ENCODE measurements at regions not wholly inside any gene's neighbourhood (a gene's known extent, or its start where the extent isn't known, plus 50 kb on each side); places are given as distances from the start of the nearest gene placed in this dataset.

- H4K20me1 ChIP-seq (ENCODE audit: insufficient read depth, low read length) = no peaks in the 10 kb centered on the region
- DNase-seq = no peak
- H3K9me3 ChIP-seq (replicated peaks in 1 of 2; ENCODE audit: control insufficient read depth in 1 of 2, insufficient read depth in 1 of 2, low read length in 2 of 2) = peaks cover 0 to 3% of the 10 kb centered on the region in 2 donors
- no peaks in the 10 kb centered on the region for H3K36me3 ChIP-seq (replicated peaks in 1 of 2; ENCODE audit: control insufficient read depth in 1 of 2, insufficient read depth in 2 of 2, low read length in 2 of 2)
- TF ChIP-seq CTCF (IDR thresholded peaks at IDR 0.05) = no peak
- H3K9ac ChIP-seq (ENCODE audit: insufficient read depth, low read length, poor library complexity, severe bottlenecking) = no peak overlapping the region
- Mint-ChIP-seq H3K9me3 (peaks cover 0 to 2% (median 0%) of the 10 kb centered on the region in 7 donors), H3K36me3 (no peaks in the 10 kb centered on the region), H3K4me1 (no peaks in the 10 kb centered on the region), H3K27ac (no peak overlapping the region), H3K4me3 (no peak overlapping the region), H3K27me3 (ENCODE audit: low read depth in 3 of 3) (no peaks in the 10 kb centered on the region)
- no peaks in the 10 kb centered on the region for H3K79me2 ChIP-seq (ENCODE audit: insufficient read depth, low read length)
- no peak overlapping the region for H3K27ac ChIP-seq (ENCODE audit: low read depth in 1 of 2, low read length in 2 of 2)
- WGBS (ENCODE audit: insufficient coverage) = 96% methylated on average over 9 of the region's 9 CpGs
- no peak overlapping the region for H3K4me3 ChIP-seq (replicated peaks in 1 of 3; ENCODE audit: low read depth in 2 of 3, low read length in 3 of 3)
- no peak overlapping the region for H2AFZ ChIP-seq (ENCODE audit: insufficient read depth, low read depth, low read length, poor library complexity, severe bottlenecking)
- no peaks in the 10 kb centered on the region for H3K4me1 ChIP-seq (ENCODE audit: control insufficient read depth in 1 of 2, insufficient read depth in 2 of 2, low read length in 2 of 2)
- H3K27me3 ChIP-seq (ENCODE audit: control insufficient read depth in 2 of 2, insufficient read depth in 2 of 2, low read length in 2 of 2) = no peaks in the 10 kb centered on the region
- no peak overlapping the region for H3K4me2 ChIP-seq (replicated peaks; ENCODE audit: extremely low read depth, low read length, poor library complexity, severe bottlenecking)
- intact Hi-C loops (cut with micrococcal nuclease) = no loop called here
Measured at GRCh38 chr6:92361990-92362389, 1057.4 kb downstream of the EPHA7 start.

GRCh38 chr6:92354270-92354829 lies 1065.0 kb downstream of the EPHA7 start:
- H3K27me3 ChIP-seq (ENCODE audit: control insufficient read depth in 2 of 2, insufficient read depth in 2 of 2, low read length in 2 of 2) = no peaks in the 10 kb centered on the region
- intact Hi-C loops (cut with micrococcal nuclease) = no loop called here
- DNase-seq = no peak
- Mint-ChIP-seq H3K36me3 (no peaks in the 10 kb centered on the region), H3K9me3 (peaks cover 0 to 3% (median 0%) of the 10 kb centered on the region in 7 donors), H3K27ac (no peak overlapping the region), H3K4me3 (no peak overlapping the region), H3K4me1 (no peaks in the 10 kb centered on the region), H3K27me3 (ENCODE audit: low read depth in 3 of 3) (peaks cover 0 to 3% (median 0%) of the 10 kb centered on the region in 3 donors)
- H3K79me2 ChIP-seq (ENCODE audit: insufficient read depth, low read length) = no peaks in the 10 kb centered on the region
- no peak overlapping the region for H3K4me3 ChIP-seq (replicated peaks in 1 of 3; ENCODE audit: low read depth in 2 of 3, low read length in 3 of 3)
- no peak for TF ChIP-seq CTCF (IDR thresholded peaks at IDR 0.05)
- no peaks in the 10 kb centered on the region for H3K4me1 ChIP-seq (ENCODE audit: control insufficient read depth in 1 of 2, insufficient read depth in 2 of 2, low read length in 2 of 2)
- WGBS (ENCODE audit: insufficient coverage) = 100% methylated on average over 1 of the region's 2 CpGs
- H4K20me1 ChIP-seq (ENCODE audit: insufficient read depth, low read length) = no peaks in the 10 kb centered on the region
- no peak overlapping the region for H2AFZ ChIP-seq (ENCODE audit: insufficient read depth, low read depth, low read length, poor library complexity, severe bottlenecking)
- no peak overlapping the region for H3K4me2 ChIP-seq (replicated peaks; ENCODE audit: extremely low read depth, low read length, poor library complexity, severe bottlenecking)
- H3K27ac ChIP-seq (ENCODE audit: low read depth in 1 of 2, low read length in 2 of 2) = no peak overlapping the region
- no peaks in the 10 kb centered on the region for H3K36me3 ChIP-seq (replicated peaks in 1 of 2; ENCODE audit: control insufficient read depth in 1 of 2, insufficient read depth in 2 of 2, low read length in 2 of 2)
- H3K9me3 ChIP-seq (replicated peaks in 1 of 2; ENCODE audit: control insufficient read depth in 1 of 2, insufficient read depth in 1 of 2, low read length in 2 of 2) = no peaks in the 10 kb centered on the region
- no peak overlapping the region for H3K9ac ChIP-seq (ENCODE audit: insufficient read depth, low read length, poor library complexity, severe bottlenecking)
